ENCODE measurements at regions not wholly inside any gene's neighbourhood (a gene's known extent, or its start where the extent isn't known, plus 50 kb on each side); places are given as distances from the start of the nearest gene placed in this dataset.
"Not testable (repeated sequence)": the region's sequence is repeated elsewhere in the genome, so short reads cannot be mapped to it uniquely, and the experiment has no call there.

GRCh38 chr12:93081810-93082165 lies 152.7 kb upstream of the EEA1 start:
- no peak for DNase-seq

GRCh38 chr12:93085383-93086287 lies 156.5 kb upstream of the EEA1 start:
- DNase-seq: no peak

DNA sequence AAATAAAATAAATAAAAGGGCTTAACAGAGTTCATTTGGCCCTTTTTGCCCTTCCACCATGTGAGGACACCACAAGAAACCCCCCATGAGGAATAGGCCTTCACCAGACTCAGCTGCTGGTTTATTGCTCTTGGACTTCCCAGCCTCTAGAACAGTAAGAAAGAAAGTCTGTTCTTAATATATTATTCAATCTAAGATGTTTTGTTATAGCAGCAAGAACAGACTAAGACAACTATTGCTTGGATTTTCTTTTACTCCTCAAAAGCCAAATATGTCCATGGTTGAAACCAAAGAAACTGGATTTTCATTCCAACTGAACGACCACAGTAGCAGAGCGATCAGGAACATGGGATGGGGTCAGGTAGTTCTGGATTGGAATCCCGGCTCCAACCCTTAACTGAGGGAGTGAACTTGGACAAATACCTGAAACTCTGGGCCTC lies 157.2 kb upstream of the EEA1 start:
- no peak for DNase-seq

DNA sequence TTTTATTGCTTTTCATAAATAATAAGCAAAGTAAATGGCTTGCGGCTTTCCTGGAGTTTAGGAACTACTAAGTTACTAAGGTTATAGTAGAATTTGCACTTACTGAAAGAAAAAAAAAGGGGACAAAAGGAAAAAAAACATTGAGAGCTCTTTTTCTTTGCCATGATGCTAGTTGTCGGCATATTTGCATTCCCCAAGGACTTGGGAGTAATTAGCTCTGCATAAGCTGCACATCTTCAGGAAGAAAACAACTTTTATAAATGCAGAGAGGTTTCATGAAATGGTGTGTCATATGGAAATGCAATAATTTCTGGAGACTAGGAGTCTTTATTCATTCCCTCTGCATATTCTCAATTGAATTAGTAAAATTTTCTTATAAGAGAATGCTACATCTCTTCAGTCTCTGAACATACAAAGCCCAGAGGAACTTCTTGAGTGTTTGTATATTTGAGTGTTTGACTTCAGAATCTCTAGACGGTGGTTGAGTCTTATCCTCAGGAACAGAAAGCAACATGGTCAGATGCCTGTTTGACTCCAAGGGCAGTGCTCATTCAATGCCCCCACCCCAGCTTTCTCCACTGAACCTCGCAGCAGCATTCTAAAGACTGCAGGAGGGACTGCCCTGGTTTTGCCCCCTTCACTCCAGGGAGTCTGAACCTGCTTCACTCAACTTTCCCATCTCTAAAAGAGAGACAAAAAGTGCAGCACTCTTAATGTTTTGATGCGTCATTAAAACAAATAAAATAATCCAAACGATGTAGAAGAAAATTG lies 158.9 kb upstream of the EEA1 start:
- DNase-seq: no peak

- DNase-seq: peak; percentile 54
Observed at GRCh38 chr12:93089805-93090569, 160.9 kb upstream of the EEA1 start.

- DNase-seq: no peak
Observed at GRCh38 chr12:93090731-93091172, 161.7 kb upstream of the EEA1 start.

- DNase-seq: no peak
Observed at GRCh38 chr12:93091886-93092648, 163.0 kb upstream of the EEA1 start.

GRCh38 chr12:93092649-93092945 lies 163.5 kb upstream of the EEA1 start:
- no peak for DNase-seq

DNA sequence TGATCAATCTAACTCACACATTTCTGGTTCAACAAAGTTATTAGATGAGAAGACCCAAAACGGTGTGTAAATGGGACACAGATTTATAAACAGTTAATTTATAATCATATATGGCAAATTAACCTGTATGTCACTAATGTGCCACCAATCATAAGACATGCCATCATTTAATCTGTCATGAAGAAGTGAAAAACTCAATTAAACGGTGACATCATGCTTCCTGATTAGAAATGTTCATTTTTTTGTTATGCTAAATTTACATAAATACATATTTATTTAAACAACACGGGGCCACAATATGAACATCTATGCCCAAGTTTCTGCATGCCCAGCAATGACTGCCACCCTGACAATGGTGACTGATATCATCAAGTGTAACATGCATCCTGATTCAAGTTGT lies 164.1 kb upstream of the EEA1 start:
- DNase-seq: no peak

GRCh38 chr12:93094222-93094621 lies 165.1 kb upstream of the EEA1 start:
- not testable (repeated sequence) for DNase-seq

GRCh38 chr12:93094988-93095737 lies 166.1 kb upstream of the EEA1 start:
- DNase-seq: no peak

DNA sequence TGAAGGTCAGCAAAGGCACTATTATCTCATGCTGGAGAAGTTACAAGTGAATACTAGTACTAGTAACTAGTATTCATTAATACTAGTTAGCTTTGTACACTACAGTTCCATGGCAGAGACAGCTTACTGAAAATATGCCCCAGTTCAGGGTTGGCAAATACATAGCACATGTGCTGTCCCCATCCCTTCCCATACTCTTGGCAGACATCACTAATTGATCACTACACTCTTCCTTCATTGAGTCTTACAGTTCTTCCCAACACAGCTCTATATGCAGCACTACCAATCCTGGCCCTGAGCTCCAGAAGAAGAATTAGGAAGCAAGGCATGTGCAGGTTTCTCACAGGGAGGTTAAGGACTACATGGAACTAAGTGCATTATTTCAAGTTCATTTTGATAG lies 168.3 kb upstream of the EEA1 start:
- no peak for DNase-seq

DNA sequence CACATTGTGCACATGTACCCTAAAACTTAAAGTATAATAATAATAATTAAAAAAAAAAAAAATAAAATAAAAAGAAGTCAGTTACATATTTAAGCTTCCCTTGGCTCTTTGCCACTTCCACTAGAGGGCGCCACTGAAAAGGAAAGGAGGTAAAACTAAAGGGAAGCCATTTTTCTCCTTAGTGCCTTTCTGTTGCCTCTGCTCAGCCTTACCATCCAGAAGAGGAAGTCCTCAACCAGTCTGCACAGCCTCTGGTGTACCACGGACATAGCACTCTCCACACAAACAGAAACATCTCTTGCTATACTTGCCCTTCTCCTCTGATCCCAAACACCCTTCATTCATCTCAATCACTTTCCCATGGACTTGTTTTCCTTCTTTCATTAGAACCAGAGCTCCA lies 169.0 kb upstream of the EEA1 start:
- peak; percentile 71 for DNase-seq

GRCh38 chr12:93099792-93100191 lies 170.7 kb upstream of the EEA1 start:
- no peak for DNase-seq

DNA sequence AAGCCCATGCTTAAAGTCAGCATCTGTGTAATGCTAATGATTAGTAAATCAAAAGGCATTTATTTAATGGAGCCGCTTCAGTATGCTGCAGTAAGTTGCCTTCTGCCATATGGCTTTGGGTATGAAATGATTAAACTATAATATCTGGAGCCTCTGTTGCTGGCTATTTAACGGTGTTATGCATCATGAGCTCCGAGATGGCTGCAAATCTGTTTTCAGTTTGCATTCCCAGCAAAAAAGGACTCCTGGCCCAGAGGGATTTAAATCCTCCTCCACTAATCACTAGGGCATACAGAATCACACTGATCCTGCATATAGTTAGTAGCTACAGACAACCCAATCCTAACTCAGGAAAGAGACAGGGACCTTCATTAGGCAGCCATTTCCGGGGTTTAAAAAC lies 171.5 kb upstream of the EEA1 start:
- DNase-seq: no peak

- no peak for DNase-seq
Observed at GRCh38 chr12:93101367-93101766, 172.3 kb upstream of the EEA1 start.

DNA sequence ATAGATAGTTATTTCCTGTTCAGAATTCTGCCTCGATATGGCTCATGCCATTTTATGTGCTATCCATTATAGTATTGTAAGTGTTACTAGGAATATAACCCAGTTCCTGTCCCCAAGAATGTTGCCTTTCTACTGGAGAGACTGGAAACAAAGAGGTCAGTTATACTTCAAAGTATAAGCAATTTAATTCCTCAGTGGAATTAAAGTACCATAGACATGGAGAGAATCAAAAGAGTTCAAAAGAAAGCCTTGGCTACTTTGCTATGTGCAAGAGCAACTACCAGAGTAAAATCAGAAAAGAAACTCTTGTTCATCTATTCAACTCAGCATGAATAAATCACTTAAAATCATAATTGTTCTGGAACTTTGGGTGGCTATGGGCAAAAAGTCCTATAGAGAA lies 173.2 kb upstream of the EEA1 start:
- no peak for DNase-seq

DNA sequence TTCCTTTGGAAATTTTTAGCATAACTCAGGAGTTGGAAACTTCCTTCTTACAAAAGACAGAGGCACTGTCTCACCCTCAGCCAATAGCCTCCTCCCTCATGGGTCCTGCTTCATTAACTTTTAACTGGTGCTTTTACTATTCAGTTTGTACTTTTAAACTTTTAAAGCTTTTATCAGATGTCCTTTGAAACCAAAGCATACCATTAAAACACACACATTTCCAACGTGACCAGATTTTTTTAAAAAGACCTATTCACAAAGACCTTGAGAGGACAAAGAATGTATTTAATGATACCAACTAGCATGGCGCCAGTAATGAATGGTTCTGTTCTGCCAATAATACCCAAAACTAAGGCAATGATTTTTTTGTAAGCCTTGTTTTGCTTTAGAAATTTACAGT lies 173.6 kb upstream of the EEA1 start:
- no peak for DNase-seq

DNA sequence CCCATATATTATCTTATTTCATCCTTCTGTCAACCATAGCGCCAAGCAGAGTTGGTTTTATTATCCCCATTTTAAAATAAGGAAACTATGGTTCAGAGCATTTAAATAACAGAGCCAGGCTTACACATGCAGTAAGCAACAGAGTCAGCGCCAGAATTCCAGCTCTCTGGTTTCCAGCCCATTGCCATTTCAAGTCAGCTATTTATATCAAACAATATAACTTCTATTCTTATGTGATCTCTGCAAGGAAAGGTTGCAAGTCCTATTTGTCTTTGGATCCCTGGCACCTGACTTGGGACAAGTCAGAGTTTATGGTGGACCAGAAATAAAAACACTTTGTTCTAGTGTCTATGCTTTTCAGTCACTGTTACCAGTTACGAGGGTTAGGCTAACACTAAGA lies 174.1 kb upstream of the EEA1 start:
- no peak for DNase-seq

DNA sequence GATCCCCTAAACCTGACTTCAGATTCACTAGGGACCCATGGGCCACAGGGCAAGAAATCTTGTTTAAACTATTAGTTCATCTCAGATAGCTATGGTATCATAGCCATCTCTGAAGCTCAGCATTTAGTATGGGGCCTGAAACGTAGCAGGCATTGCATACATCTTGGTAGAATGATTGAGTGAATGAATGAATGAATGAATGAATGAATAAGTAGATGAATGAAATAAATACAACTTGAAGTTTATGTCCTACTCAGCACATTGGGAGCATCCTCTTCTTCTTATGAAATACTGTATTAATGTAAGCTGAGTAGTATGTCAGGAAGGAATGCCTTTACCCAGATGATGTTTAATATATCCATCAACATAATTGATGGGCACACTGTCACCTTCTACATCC lies 175.4 kb upstream of the EEA1 start:
- DNase-seq: no peak

DNA sequence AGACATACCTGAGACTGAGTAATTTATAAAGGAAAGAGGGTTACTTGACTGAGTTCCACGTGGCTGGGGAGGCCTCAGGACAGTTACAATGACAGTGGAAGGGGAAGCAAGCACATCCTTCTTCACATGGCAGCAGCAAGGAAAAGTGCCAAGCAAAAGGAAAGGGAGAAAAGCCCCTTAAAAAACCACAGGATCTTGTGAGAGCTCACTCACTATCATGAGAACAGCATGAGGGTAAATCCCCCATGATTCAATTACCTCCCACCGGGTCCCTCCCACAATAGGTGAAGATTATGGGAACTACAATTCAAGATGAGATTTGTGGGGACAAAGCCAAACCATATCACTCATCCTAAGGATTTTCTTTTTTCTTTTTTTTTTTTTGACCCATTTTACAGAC lies 177.8 kb upstream of the EEA1 start:
- DNase-seq: peak; percentile 18
